HG03103 (cell line): ENCODE measurements at regions not wholly inside any gene's neighbourhood (a gene's known extent, or its start where the extent isn't known, plus 50 kb on each side); places are given as distances from the start of the nearest gene placed in this dataset.

Experiments used
- ATAC-seq: cut with Tn5 transposase; IDR thresholded peaks from one replicate; pipeline ENCODE4 v1.9.1; 2021; ENCODE audit warnings: low read depth; ENCODE audit not compliant: unreplicated experiment

- ATAC-seq = no peak
These were observed 296.1 kb upstream of the MPDZ start for GRCh38 chr9:13575558-13575957.

- ATAC-seq = no peak
These were observed 290.8 kb upstream of the MPDZ start for GRCh38 chr9:13570068-13570974.

GRCh38 chr9:13569602-13570067 lies 290.1 kb upstream of the MPDZ start:
- ATAC-seq = no peak

- no peak for ATAC-seq
These were observed 289.5 kb upstream of the MPDZ start for GRCh38 chr9:13568841-13569601.

- ATAC-seq = no peak
These were observed 288.9 kb upstream of the MPDZ start for GRCh38 chr9:13568405-13568804.

GRCh38 chr9:13567833-13568232 lies 288.3 kb upstream of the MPDZ start:
- ATAC-seq = no peak

- no peak for ATAC-seq
These were observed 278.3 kb upstream of the MPDZ start for GRCh38 chr9:13557746-13558145.

- no peak for ATAC-seq
These were observed 277.2 kb upstream of the MPDZ start for GRCh38 chr9:13556656-13557055.

GRCh38 chr9:13555989-13556500 lies 276.6 kb upstream of the MPDZ start:
- ATAC-seq = no peak

GRCh38 chr9:13555516-13555915 lies 276.0 kb upstream of the MPDZ start:
- no peak for ATAC-seq

GRCh38 chr9:13554626-13555025 lies 275.1 kb upstream of the MPDZ start:
- no peak for ATAC-seq

- ATAC-seq = no peak
These were observed 273.2 kb upstream of the MPDZ start for GRCh38 chr9:13552606-13553215.

GRCh38 chr9:13550519-13550918 lies 271.0 kb upstream of the MPDZ start:
- no peak for ATAC-seq

GRCh38 chr9:13548535-13548934 lies 269.0 kb upstream of the MPDZ start:
- no peak for ATAC-seq

- no peak for ATAC-seq
These were observed 255.6 kb upstream of the MPDZ start for GRCh38 chr9:13535141-13535540.

- no peak for ATAC-seq
These were observed 254.5 kb upstream of the MPDZ start for GRCh38 chr9:13534006-13534405.

- ATAC-seq = no peak
These were observed 252.9 kb upstream of the MPDZ start for GRCh38 chr9:13532407-13532806.

GRCh38 chr9:13529321-13530104 lies 250.0 kb upstream of the MPDZ start:
- ATAC-seq = no peak

GRCh38 chr9:13524245-13524644 lies 244.8 kb upstream of the MPDZ start:
- no peak for ATAC-seq

- ATAC-seq = no peak
These were observed 240.6 kb upstream of the MPDZ start for GRCh38 chr9:13520069-13520468.
